IMR-90 (cell line): ENCODE measurements at regions not wholly inside any gene's neighbourhood (a gene's known extent, or its start where the extent isn't known, plus 50 kb on each side); places are given as distances from the start of the nearest gene placed in this dataset.

ENCODE experiments used
- ATAC-seq: fragments of 200-7000 bp; cut with Tn5 transposase; 2 replicates; pipeline ENCODE4 v1.9.1; 2020; ENCODE audit warnings: low read depth, mild to moderate bottlenecking, moderate library complexity
- BruUV-seq: library from RNA; stranded (reverse); fragments of 400-500 nt; replicated peaks from 2 replicates; lab custom pipeline; 2021; lab: Mats Ljungman, UMichigan
- CTCF ChIA-PET: fragments of 300-600 bp; formaldehyde crosslinking; extraction: SDS; loops from one replicate; lab custom pipeline; 2021; ENCODE audit warnings: antibody characterized with exemption; lab: Yijun Ruan, JAX
- POLR2A ChIA-PET: fragments of 300-600 bp; sonication (Branson Sonifier 250); formaldehyde crosslinking; loops from one replicate; lab custom pipeline; 2022; ENCODE audit warnings: antibody characterized with exemption; ENCODE audit not compliant: unreplicated experiment; lab: Charles Lee
- DNase-seq: peaks from one replicate; pipeline ENCODE4 v3.0.0; 2013
- H2AFZ ChIP-seq: replicated peaks from 2 replicates; pipeline ENCODE3; 2013; ENCODE audit warnings: low read length, mild to moderate bottlenecking; ENCODE audit not compliant: poor library complexity
- H2AK5ac ChIP-seq: 2 replicates; pipeline ENCODE4 v1.6.1; 2013; ENCODE audit warnings: low read depth, low read length, inconsistent platforms
- H2AK9ac ChIP-seq: replicated peaks from 2 replicates; pipeline ENCODE3; 2013; ENCODE audit warnings: mild to moderate bottlenecking, low read depth, low read length, moderate library complexity; ENCODE audit not compliant: poor library complexity
- H2BK120ac ChIP-seq: 2 replicates; pipeline ENCODE4 v1.6.1; 2013; ENCODE audit warnings: low read depth, low read length, inconsistent platforms
- H2BK15ac ChIP-seq: 3 replicates; pipeline ENCODE4 v1.6.1; 2013; ENCODE audit warnings: low read depth, low read length, inconsistent platforms
- H2BK20ac ChIP-seq: 2 replicates; pipeline ENCODE4 v1.6.1; 2013; ENCODE audit warnings: low read depth, mild to moderate bottlenecking, inconsistent platforms, low read length, moderate library complexity
- H2BK5ac ChIP-seq: 2 replicates; pipeline ENCODE4 v1.6.1; 2013; ENCODE audit warnings: mild to moderate bottlenecking, low read depth, low read length, inconsistent platforms; ENCODE audit not compliant: poor library complexity, severe bottlenecking
- H3K14ac ChIP-seq: replicated peaks from 2 replicates; pipeline ENCODE4 v1.6.1; 2013; ENCODE audit warnings: low read depth, low read length, inconsistent platforms
- H3K18ac ChIP-seq: 2 replicates; pipeline ENCODE4 v1.6.1; 2013; ENCODE audit warnings: low read depth, low read length, control low read depth
- H3K23ac ChIP-seq: 2 replicates; pipeline ENCODE4 v1.6.1; 2013; ENCODE audit warnings: low read depth, low read length, inconsistent platforms
- H3K27ac ChIP-seq: 2 replicates; pipeline ENCODE4 v1.5.1; 2013; ENCODE audit warnings: mild to moderate bottlenecking, control low read depth, low read length; ENCODE audit not compliant: insufficient read depth
- H3K27me3 ChIP-seq: 2 replicates; pipeline ENCODE4 v1.6.1; 2013; ENCODE audit warnings: low read length; ENCODE audit not compliant: control insufficient read depth, insufficient read depth
- H3K36me3 ChIP-seq: 2 replicates; pipeline ENCODE4 v1.6.1; 2013; ENCODE audit warnings: low read length, mixed read lengths; ENCODE audit not compliant: control insufficient read depth, insufficient read depth
- H3K4ac ChIP-seq: 2 replicates; pipeline ENCODE4 v1.6.1; 2013; ENCODE audit warnings: low read depth, low read length, inconsistent platforms
- H3K4me1 ChIP-seq: 2 replicates; pipeline ENCODE4 v1.6.1; 2013; ENCODE audit warnings: low read length, mixed read lengths; ENCODE audit not compliant: control insufficient read depth, insufficient read depth
- H3K4me2 ChIP-seq: 2 replicates; pipeline ENCODE4 v1.6.1; 2013; ENCODE audit warnings: low read depth, mild to moderate bottlenecking, control low read depth, low read length, moderate library complexity
- H3K4me3 ChIP-seq: 2 replicates; pipeline ENCODE4 v1.5.1; 2013; ENCODE audit warnings: low read depth, mild to moderate bottlenecking, control low read depth, low read length, moderate library complexity; ENCODE audit not compliant: insufficient read depth
- H3K56ac ChIP-seq: 2 replicates; pipeline ENCODE4 v1.6.1; 2013; ENCODE audit warnings: low read length, inconsistent platforms; ENCODE audit not compliant: insufficient read depth; ENCODE audit errors: extremely low read depth
- H3K79me1 ChIP-seq, 2 experiments: 2 replicates each; pipeline ENCODE4 v1.6.1; 2013; ENCODE audit warnings: low read length in 2 of 2, inconsistent platforms in 1 of 2, low read depth in 1 of 2
- H3K9ac ChIP-seq: 2 replicates; pipeline ENCODE4 v1.6.1; 2013; ENCODE audit warnings: low read depth, low read length, control low read depth
- H3K9me1 ChIP-seq: 2 replicates; pipeline ENCODE4 v1.6.1; 2013; ENCODE audit warnings: low read length, inconsistent platforms; ENCODE audit not compliant: insufficient read depth
- H3K9me3 ChIP-seq: 2 replicates; pipeline ENCODE4 v1.6.1; 2013; ENCODE audit warnings: low read length; ENCODE audit not compliant: control insufficient read depth, insufficient read depth
- H4K20me1 ChIP-seq: 2 replicates; pipeline ENCODE4 v1.6.1; 2013; ENCODE audit warnings: low read length, inconsistent platforms; ENCODE audit not compliant: insufficient read depth
- H4K5ac ChIP-seq: 2 replicates; pipeline ENCODE4 v1.6.1; 2013; ENCODE audit warnings: mild to moderate bottlenecking, low read depth, low read length, control low read depth
- H4K8ac ChIP-seq, 2 experiments: 2 replicates each; pipeline ENCODE4 v1.6.1; 2013; ENCODE audit warnings: low read depth in 2 of 2, low read length in 2 of 2, control low read depth in 1 of 2, inconsistent platforms in 1 of 2
- H4K91ac ChIP-seq: 2 replicates; pipeline ENCODE4 v1.6.1; 2013; ENCODE audit warnings: low read depth, low read length, inconsistent platforms; ENCODE audit not compliant: insufficient read depth
- BHLHE40 ChIP-seq: fragments of 150-350 bp; IDR thresholded peaks from 2 replicates; pipeline ENCODE4 v1.6.1; 2016; ENCODE audit warnings: mild to moderate bottlenecking, low read depth, low read length
- CEBPB ChIP-seq: IDR thresholded peaks from 2 replicates; pipeline ENCODE4 v1.6.1; 2012; ENCODE audit warnings: low read depth, low read length, improper control_type of control experiment
- CHD1 ChIP-seq: IDR thresholded peaks from 2 replicates; pipeline ENCODE4 v1.6.1; 2012; ENCODE audit warnings: low read depth, low read length, improper control_type of control experiment
- MAZ ChIP-seq: IDR thresholded peaks from 2 replicates; pipeline ENCODE4 v1.6.1; 2012; ENCODE audit warnings: low read depth, mild to moderate bottlenecking, low read length, improper control_type of control experiment, moderate library complexity, borderline replicate concordance
- MXI1 ChIP-seq: IDR thresholded peaks from 2 replicates; pipeline ENCODE4 v1.6.1; 2012; ENCODE audit warnings: low read depth, mild to moderate bottlenecking, low read length, moderate library complexity, borderline replicate concordance
- RFX5 ChIP-seq: IDR thresholded peaks from 2 replicates; pipeline ENCODE4 v1.8.0; 2012; ENCODE audit warnings: low read depth, mild to moderate bottlenecking, low read length, moderate library complexity
- SMC3 ChIP-seq: fragments of 150-350 bp; IDR thresholded peaks from 2 replicates; pipeline ENCODE4 v1.6.1; 2016; ENCODE audit warnings: low read depth, mild to moderate bottlenecking, antibody characterized with exemption, low read length, moderate library complexity
- WGBS, 2 experiments: methylation state at CpG; one replicate each; pipeline versions ENCODE4 v1.1.5 to v1.1.7; 2013; ENCODE audit warnings: missing lambda C conversion rate in 2 of 2; ENCODE audit not compliant: insufficient read length in 1 of 2; ENCODE audit errors: extremely low coverage in 2 of 2; 5-methylcytosine and 5-hydroxymethylcytosine counted together
- dilution Hi-C: fragments of 300-500 bp; cut with HindIII; formaldehyde crosslinking; loops from one replicate; pipeline ENCODE4 v1.14.3; 2018; ENCODE audit warnings: low sequenced_read_pairs; ENCODE audit not compliant: unreplicated experiment
- in situ Hi-C: fragments of 300-500 bp; cut with MboI; formaldehyde crosslinking; loops from 3 replicates; pipeline ENCODE4 v1.14.3; 2019; ENCODE audit warnings: low sequenced_read_pairs, inconsistent platforms, mixed read lengths
- intact Hi-C: fragments of 100-400 bp; cut with micrococcal nuclease; formaldehyde crosslinking; loops from 2 replicates; pipeline ENCODE4 v1.10.0; 2022
- TF ChIP-seq, protein P1 (sequence below): fragments of 150-350 bp; IDR thresholded peaks from 2 replicates; pipeline ENCODE4 v1.6.1; 2016; ENCODE audit warnings: low read depth, mild to moderate bottlenecking, low read length, moderate library complexity, borderline replicate concordance

DNA sequence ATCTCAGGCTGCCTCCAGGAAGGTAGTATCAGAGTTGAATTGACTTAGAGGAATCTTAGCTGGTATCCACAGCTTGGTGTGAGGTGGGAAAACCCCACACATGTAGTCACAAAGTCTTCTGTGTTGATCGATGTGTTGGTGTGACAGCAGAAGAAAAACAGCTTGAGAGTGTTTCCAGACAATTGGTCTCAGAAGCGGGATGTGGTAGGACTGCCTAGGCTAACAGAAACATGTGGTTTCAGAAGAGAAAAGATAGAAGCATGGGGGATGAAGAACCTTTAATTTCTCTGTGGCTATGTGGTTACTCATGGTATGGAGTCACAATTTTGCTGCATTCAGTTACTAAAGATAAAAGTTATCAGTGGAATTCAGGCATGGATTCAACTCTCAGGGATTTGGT is 134.7 kb upstream of the SLITRK5 start:
- WGBS, 2 experiments = 20% methylated on average over 1 of the region's 2 CpGs; no CpG with 5 or more reads in 1 of the 2 experiments
- Histone ChIP-seq H3K9me1 (no peaks in the 10 kb centered on the region), H3K79me1 (no peaks in the 10 kb centered on the region), H3K36me3 (no peaks in the 10 kb centered on the region), H2BK20ac (no peak overlapping the region), H3K27me3 (no peaks in the 10 kb centered on the region), H4K91ac (no peak overlapping the region), H4K5ac (no peak overlapping the region), H2BK5ac (no peak overlapping the region), H3K23ac (no peak overlapping the region), H3K9ac (no peak overlapping the region), H3K4me1 (no peaks in the 10 kb centered on the region), H2BK120ac (no peak overlapping the region), H3K4me3 (no peak overlapping the region), H4K8ac (no peak overlapping the region), H3K56ac (no peak overlapping the region), H3K9me3 (peaks cover 4% of the 10 kb centered on the region; the same call in 1 of the 2 replicates), H3K4ac (no peak overlapping the region), H2AK5ac (no peak overlapping the region), H3K18ac (no peak overlapping the region), H2AFZ (no peak overlapping the region), H2AK9ac (no peak overlapping the region), H2BK15ac (no peak overlapping the region), H3K4me2 (no peak overlapping the region), H3K27ac (no peak overlapping the region), H4K20me1 (no peaks in the 10 kb centered on the region), H3K14ac (no peak overlapping the region)
- no TSS peak for BruUV-seq
- DNase-seq = no peak
- TF ChIP-seq BHLHE40 (no peak), MAZ (no peak), SMC3 (no peak), CHD1 (no peak), CEBPB (no peak), RFX5 (no peak), MXI1 (no peak)
- TF ChIP-seq, protein P1, sequence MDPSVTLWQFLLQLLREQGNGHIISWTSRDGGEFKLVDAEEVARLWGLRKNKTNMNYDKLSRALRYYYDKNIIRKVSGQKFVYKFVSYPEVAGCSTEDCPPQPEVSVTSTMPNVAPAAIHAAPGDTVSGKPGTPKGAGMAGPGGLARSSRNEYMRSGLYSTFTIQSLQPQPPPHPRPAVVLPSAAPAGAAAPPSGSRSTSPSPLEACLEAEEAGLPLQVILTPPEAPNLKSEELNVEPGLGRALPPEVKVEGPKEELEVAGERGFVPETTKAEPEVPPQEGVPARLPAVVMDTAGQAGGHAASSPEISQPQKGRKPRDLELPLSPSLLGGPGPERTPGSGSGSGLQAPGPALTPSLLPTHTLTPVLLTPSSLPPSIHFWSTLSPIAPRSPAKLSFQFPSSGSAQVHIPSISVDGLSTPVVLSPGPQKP = no peak
- no peak for ATAC-seq
- intact Hi-C loops (no loop called here), in situ Hi-C loops (no loop called here), dilution Hi-C loops (no loop called here)
- POLR2A ChIA-PET = no interaction called here
- CTCF ChIA-PET = no interaction called here
